Prostate gland (tissue), 2 donors: ENCODE measurements at regions not wholly inside any gene's neighbourhood (a gene's known extent, or its start where the extent isn't known, plus 50 kb on each side); places are given as distances from the start of the nearest gene placed in this dataset.

Experiments
- CTCF ChIP-seq, 4 experiments: fragments of 200-600 bp in 2 of 4; fragments of 450-650 bp in 2 of 4; sonication (generic) in 2 of 4; IDR thresholded peaks; 1 replicate in 3 of 4; 2 replicates in 1 of 4; pipeline ENCODE4 v1.5.1; 2016 to 2019; ENCODE audit warnings: antibody characterized with exemption in 4 of 4, mild to moderate bottlenecking in 2 of 4, moderate library complexity in 2 of 4
- POLR2A ChIP-seq: fragments of 450-650 bp; IDR thresholded peaks from one replicate; pipeline ENCODE4 v1.6.1; 2016; ENCODE audit warnings: antibody characterized with exemption, mild to moderate bottlenecking
- POLR2AphosphoS5 ChIP-seq: sonication (generic); formaldehyde crosslinking; IDR thresholded peaks from one replicate; pipeline ENCODE4 v1.6.1; 2017; ENCODE audit warnings: antibody characterized with exemption

GRCh38 chr1:30511106-30511505, 212.3 kb downstream of the MATN1 start:
- no peak for TF ChIP-seq CTCF (IDR thresholded peaks at IDR 0.05)
- no peak for TF ChIP-seq POLR2A
- no peak for TF ChIP-seq POLR2AphosphoS5
